Hematopoietic multipotent progenitor cell treated with erythropoietin and hydrocortisone succinate and interleukin-3 and kit ligand, for 15 days (in vitro differentiated cells): ENCODE measurements at regions not wholly inside any gene's neighbourhood (a gene's known extent, or its start where the extent isn't known, plus 50 kb on each side); places are given as distances from the start of the nearest gene placed in this dataset.

Experiments used
- DNase-seq: peaks from one replicate; pipeline ENCODE4 v3.0.0-alpha.2; 2015; ENCODE audit warnings: low spot score

GRCh38 chr1:14443164-14443787 is 155.2 kb upstream of the KAZN start:
- no peak for DNase-seq

DNA sequence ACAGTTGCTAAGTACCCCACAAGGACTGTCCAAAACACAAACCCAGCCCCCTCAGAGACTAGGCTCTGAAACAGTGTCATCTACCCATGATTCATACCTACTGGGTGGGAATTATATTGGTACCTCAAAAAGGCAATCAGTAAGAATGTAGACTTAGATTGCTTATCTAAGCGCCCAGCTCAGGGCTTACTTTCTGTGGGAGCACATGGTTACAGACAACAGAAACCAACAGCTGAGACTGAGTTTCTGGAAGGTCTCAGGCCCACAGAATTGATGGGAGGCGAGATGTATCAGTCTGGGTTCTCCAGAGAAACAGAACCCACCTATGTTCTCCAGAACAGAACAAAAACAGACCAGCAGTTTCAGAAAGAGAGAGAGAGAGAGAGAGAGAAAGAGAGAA is 147.3 kb upstream of the KAZN start:
- no peak for DNase-seq

DNA sequence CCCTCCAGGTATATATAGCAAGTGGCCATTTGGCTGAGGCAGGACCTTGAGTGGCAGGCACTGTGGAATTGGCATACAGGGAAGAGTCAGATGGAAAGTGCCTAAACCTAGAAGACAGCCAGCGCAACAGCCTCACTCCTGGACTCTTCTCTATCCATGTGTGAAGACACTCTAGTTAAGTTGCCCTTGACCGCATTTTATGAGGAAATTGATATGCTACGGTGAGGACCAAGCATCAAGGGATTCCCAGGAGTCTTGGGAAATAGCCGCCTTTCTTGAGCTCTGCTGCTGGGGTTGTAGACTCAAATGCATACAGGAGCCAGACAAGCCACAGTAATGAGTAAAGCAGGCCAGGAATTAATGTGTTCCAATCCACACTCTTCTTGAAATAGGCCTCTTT is 145.9 kb upstream of the KAZN start:
- no peak for DNase-seq

DNA sequence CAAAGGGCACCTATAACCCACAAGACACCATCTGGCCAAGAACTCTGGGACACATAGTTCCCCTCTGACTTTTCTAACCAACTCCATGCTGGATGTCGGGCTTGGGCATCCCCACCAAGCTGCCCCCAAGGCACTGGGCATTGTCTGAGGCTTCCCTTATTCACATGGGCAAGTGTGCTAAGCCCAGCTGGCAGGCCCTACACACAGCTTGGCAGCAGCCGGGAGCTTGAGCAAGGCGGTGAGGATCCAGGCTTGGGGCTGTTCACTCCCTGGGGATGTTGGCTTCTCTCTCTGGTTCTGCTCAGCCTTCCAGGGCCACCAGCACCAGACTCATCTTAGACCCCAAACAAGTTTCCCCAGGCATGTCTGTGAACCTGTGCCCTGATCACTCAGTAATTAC is 138.3 kb upstream of the KAZN start:
- no peak for DNase-seq

GRCh38 chr1:14462851-14463250 is 135.6 kb upstream of the KAZN start:
- no peak for DNase-seq

GRCh38 chr1:14466006-14466405 is 132.5 kb upstream of the KAZN start:
- no peak for DNase-seq

DNA sequence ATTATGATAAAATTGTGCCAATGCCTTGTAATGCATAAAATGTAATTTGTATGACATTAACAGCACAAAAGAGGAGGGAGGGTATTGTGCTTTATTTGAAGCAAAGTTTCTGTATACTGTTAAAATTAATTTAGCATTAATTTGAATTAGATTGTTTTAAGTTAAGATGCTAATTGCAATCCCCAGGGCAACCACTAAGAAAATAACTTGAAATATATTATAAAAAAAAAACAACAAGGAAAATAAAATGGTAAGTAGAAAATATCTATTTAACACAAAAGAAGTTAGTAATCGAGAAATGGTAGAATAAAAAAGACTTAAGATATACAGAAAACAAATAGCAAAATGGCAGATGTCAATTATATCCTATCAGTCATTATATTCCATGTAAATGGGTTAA is 131.4 kb upstream of the KAZN start:
- no peak for DNase-seq

- no peak for DNase-seq
Measured at GRCh38 chr1:14468751-14469150, 129.7 kb upstream of the KAZN start.

GRCh38 chr1:14470802-14471201 is 127.7 kb upstream of the KAZN start:
- DNase-seq, result no peak

DNA sequence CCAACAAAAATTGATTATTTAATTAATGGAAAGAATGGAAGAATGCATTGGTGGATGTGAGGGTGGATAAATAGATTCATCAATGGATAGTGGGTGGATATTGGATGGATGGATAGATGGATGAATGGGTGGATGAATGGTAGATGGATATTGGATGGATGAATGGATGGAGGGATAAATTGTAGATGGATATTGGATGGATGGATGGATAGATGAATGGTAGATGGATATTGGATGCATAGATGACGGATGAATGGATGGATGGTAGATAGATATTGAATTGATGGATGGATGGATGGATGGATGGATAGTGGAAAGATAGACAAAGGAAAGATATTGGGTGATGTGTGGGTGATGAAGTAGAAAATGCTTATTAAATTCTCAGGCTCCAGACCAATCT is 123.6 kb upstream of the KAZN start:
- DNase-seq, result no peak

GRCh38 chr1:14476170-14476955 is 122.1 kb upstream of the KAZN start:
- DNase-seq, result no peak

DNA sequence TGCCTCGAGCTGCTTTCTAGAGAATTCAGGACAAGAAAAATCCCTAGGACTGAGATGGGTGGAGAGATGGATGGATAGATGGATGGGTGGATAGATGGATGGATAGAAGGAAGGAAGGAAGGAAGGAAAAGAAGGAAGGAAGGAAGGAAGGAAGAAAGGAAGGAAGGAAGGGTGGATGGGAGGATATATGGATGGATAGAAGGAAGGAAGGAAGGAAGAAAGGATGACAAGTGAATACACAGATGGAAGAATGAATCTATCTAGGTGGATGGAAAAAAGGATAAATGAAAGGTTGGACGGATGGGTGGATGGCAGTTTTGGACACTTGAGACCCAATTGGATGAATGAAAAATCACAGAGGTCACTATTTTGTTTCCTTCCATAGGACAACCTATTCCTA is 120.4 kb upstream of the KAZN start:
- DNase-seq, result no peak

DNA sequence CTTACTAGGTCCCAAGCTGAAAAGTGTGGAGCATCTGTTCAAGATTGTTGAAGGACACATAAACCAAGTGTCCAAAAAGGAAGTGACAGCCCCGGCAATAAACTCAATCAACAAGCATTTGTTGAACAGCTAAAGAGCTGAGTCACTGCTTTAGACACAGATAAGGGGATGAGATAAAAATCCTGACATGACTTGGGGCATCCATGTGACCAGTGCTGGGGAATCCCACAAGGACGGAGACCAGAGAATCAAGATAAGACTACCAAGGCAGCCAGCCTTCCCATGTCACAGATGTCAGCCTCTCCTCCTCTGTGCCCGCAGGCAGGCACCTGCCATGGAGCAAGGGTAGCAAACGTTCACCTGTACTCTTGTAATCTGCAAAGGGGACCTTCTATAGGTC is 118.6 kb upstream of the KAZN start:
- no peak for DNase-seq

GRCh38 chr1:14482784-14483450 is 115.6 kb upstream of the KAZN start:
- DNase-seq, result no peak

GRCh38 chr1:14485285-14485684 is 113.2 kb upstream of the KAZN start:
- no peak for DNase-seq

DNA sequence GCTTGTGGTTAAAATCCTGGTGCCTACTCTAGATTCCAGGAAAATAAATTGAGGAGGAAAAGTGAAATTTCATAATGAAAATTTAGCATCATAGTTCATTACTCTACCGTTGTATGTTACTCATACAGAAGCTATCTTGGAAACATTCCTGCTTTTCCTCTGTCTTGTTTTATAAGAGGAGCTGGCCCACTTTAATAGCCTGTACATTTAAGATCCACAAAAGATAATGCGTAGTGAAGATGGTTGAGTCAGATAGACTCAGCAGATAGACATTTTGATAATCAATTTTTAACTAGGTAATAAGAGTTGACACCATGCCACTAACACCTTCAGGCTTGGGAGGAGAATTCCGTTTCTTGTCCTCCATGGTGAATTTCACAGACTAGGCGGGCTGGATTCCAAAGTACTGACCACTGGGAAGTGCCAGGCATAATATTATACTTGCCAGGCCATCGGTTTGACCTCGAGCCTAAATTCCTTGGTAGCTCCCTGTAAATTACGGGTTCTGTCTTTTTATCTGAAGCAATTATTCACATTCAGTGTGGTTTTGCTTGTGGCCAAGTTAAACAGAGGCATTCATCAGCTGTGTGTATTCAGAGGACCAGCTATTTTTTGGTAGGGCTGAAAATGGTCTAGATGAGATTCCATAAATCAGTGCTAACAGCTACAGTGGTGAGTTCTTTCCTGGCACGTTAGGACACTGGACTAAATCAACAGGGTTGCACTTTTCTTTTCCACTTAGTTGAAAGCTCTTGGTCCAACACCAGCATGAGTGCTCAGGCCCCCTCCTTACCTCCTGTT is 111.9 kb upstream of the KAZN start:
- no peak for DNase-seq

GRCh38 chr1:14487671-14488070 is 110.8 kb upstream of the KAZN start:
- DNase-seq, result no peak

DNA sequence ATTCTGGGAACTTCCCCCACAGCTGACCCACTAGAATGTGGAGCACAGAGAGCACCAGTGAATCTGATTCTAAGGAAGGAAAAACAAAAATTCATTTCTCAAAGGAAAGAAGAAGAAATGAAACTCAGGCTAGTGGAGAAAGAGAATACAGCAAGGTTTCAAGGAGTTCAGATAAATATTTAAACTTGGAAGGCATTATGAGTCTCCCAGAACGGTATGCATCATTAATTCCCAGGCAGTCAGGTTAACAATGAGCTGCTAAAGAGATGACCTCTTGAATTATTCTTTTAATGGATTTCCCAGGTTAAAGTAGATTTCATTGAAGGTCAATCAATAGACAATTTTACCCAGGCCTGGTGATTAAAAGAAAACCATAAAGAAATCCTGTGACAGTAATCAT is 103.6 kb upstream of the KAZN start:
- no peak for DNase-seq

DNA sequence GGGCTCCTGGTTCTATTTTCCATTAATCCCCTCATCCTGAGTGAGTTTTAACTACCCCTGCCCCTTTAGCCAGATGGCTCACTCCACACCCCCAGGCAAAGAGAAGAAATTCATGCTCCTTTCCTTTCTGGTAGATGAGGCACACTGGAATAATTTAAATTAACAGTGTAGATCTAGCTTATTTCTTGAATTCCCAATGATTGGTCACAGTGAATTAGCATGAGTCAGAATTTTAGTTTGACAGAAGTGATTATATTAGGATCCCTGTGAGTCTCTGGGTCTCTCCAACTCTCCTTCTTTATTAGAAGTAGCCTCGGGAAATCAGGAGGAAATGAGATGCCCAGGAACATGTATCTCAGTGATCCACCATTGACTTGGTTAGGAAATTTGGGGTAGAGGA is 103.1 kb upstream of the KAZN start:
- no peak for DNase-seq

- no peak for DNase-seq
Measured at GRCh38 chr1:14495996-14496395, 102.5 kb upstream of the KAZN start.

GRCh38 chr1:14498839-14499238 is 99.6 kb upstream of the KAZN start:
- DNase-seq, result no peak

DNA sequence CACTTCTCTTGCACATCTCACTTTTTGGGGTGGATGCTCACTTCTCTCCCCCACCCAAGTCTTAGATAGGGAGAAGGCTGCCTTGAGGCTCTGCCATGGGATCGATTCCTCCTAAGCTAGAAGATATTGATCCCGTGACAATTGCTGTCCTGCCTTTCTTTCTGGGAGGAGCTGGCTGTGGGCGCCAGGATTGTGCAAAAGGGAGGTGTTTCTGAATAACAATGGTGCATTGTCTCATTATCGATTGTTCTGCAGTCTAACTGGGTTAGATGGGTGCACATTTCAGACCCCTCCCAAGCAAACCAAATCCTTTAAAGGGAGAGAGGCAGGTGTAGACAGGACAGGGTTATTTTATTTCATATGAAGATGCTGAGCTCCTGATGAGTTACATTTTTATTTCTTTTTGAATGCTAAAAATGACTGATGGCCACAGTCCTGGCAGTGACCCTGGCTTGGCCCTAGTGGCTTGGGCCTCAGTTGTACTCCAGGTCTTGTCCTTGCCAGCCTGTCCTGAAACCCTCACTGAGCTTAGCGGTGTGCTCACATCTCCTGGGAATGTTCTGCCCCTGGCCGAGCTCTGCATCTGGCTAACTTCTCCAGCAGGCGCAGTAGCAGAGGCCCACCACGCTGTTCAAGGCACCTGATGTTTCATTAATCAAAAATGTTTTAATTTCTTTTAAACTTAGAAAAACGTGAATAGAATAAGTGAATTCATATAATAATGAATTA is 99.0 kb upstream of the KAZN start:
- no peak for DNase-seq
